NCI-H2171 treated with DMSO at 0.1 percent for 48 hours (cell line): ENCODE measurements at regions not wholly inside any gene's neighbourhood (a gene's known extent, or its start where the extent isn't known, plus 50 kb on each side); places are given as distances from the start of the nearest gene placed in this dataset.

Experiments
- DNase-seq: peaks from one replicate; lab custom pipeline; 2025; lab: John Stamatoyannopoulos, UW

DNA sequence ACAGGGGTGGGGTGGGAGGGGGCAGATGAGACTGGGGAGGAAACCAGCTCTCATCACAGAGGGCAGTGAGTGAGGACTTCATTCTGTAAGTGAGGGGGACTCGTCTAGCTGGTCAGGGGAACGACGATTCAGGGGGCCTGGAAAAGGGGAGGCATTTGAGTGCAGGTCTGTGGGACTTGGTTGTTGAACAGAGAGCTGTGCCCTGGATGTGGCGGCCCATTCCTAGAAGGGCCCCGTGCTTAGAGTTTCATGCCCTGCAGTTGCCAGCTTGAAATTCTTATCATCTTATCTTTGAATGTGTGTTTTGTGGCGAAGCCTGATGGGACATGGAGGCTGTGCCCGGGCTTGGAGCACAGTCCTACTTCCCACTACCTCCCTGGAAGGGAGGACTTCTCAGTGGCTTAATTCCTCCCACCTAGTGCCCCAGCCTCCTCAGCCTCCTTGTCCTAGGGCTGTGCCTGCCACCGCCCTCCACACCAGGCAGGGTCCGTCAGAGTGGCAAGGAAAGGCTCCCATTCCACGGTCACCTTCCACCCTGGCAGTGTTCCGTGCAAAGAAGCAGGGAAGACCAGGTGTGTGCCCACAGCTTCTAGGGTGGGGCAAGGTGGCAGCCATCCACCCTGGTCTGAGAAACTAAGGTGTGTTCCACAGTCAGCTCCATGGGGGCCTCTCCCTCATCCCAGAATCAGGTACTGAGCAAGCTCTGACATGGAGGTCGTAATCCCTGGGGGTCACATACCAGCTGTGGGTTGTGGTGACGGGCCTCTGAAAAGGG is 59.7 kb upstream of the LMO1 start:
- DNase-seq = no peak

GRCh38 chr11:8321876-8322275 is 58.2 kb upstream of the LMO1 start:
- DNase-seq = no peak

DNA sequence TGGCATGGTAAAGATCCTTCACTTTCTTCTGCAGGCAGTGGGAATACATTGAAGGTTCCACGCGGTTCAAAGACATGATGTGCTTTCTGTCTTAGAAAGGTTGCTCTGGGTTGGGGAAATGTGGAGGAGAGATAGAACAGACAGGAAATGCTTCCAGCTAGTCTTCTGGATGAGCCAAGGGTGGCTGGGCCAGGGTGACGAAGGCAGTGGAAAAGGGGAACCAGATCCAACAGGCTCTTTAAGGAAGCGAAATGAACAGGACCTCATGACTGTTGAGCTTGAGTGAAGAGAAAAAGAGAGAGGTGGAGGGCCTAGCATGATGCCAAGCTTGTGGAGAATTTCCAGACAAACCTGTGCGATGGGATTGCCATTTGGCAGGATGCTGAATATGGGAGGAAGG is 56.4 kb upstream of the LMO1 start:
- no peak for DNase-seq

- DNase-seq = no peak
Measured at GRCh38 chr11:8318536-8318935, 54.9 kb upstream of the LMO1 start.

DNA sequence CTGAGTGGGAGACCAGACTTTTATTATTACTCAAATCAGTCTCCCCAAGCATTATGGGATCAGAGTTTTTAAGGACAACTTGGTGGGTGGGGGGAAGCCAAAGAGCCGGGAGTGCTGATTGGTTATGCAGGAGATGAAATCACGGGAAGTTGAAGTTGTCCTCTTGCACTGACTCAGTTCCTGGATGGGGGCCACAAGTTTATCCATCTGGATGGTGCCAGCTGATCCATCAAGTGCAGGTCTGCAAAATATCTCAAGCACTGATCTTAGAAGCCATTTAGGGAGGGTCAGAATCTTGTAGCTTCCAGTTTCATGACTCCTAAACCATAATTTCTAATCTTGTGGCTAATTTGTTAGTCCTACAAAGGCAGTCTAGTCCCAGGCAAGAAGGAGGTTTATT is 53.5 kb upstream of the LMO1 start:
- no peak for DNase-seq

DNA sequence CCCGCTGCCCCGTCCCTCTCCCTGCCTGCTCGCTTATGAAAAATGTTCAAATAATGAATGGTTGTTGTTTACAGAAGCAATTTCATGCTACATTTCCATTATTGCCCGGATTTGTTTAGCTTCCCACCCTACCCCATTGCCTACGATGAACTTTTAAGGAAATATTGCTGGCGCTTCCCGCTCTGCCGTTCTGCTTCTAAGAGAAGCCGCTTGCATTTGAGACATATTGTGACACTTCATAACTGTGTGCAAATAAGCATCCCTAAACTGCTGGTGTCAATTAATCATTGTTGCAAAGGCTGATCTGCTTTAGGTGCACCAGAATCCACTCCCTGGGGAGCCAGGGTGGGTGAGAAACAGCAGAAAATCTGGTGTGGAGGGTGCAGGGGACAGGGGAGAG is 52.3 kb upstream of the LMO1 start:
- DNase-seq = no peak

DNA sequence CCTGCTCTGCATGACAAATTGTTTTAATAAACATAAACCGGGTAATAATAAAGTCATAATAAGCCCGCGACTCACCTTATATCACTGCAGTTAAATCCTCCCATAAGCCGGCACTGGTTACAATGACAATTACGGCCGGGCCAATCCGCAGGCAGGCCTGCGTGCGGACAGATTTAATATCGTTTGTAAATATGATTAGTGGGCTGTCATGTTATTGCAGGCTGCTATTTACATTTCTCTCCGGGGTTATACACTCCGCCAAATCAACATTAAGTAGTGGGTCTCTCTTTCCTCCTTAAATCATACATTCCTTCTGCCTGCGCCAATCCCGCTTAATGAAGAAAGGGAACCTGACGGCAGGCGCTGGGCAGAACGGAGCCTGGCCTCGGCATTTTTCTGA is 51.8 kb upstream of the LMO1 start:
- DNase-seq = no peak

DNA sequence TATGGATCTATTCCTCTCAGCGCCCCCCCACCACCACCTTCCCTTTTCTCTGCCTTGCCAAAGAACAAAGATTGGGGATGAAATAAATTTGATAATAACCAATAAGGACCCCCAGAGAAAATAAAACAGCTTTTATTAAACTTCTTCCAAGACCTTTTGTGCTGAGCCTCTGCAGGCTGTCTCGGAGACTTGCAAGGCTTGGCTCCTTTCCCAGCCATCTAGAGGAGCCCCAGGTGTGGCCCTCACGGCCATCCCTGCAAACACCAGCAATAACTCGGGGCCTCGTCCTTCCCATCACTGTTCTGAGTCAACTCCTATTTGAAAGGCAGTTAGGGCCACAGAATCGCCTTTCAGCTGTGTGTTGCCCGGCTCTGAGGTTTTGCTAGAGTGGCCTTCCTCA is 51.2 kb upstream of the LMO1 start:
- DNase-seq = peak; percentile 36

- no peak for DNase-seq
Measured at GRCh38 chr11:8313504-8314090, 49.9 kb upstream of the LMO1 start.
